ENCODE measurements at regions not wholly inside any gene's neighbourhood (a gene's known extent, or its start where the extent isn't known, plus 50 kb on each side); places are given as distances from the start of the nearest gene placed in this dataset.
"Not testable (repeated sequence)": the region's sequence is repeated elsewhere in the genome, so short reads cannot be mapped to it uniquely, and the experiment has no call there.

DNA sequence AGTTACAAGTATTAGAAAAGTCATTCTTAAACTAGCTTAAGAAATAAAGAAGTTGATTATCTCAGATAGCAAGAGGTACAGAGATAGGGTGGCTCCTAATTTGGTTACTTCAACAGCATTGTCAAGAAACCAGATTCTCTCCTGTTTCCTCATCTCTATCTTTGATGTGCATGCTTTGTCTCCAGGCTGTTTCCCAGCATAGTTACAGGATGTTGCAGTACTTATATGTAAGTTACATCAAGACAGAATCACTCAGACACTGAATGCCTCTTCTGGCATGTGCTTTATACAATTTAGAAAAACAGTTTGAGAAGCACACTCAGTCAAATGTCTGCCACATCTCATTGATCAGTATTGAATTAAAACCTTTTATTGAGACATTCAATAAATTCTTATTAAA lies 189.5 kb upstream of the UBE2E3 start:
- TF ChIP-seq, protein P1, sequence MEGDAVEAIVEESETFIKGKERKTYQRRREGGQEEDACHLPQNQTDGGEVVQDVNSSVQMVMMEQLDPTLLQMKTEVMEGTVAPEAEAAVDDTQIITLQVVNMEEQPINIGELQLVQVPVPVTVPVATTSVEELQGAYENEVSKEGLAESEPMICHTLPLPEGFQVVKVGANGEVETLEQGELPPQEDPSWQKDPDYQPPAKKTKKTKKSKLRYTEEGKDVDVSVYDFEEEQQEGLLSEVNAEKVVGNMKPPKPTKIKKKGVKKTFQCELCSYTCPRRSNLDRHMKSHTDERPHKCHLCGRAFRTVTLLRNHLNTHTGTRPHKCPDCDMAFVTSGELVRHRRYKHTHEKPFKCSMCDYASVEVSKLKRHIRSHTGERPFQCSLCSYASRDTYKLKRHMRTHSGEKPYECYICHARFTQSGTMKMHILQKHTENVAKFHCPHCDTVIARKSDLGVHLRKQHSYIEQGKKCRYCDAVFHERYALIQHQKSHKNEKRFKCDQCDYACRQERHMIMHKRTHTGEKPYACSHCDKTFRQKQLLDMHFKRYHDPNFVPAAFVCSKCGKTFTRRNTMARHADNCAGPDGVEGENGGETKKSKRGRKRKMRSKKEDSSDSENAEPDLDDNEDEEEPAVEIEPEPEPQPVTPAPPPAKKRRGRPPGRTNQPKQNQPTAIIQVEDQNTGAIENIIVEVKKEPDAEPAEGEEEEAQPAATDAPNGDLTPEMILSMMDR (IDR thresholded peaks at IDR 0.05; ENCODE audit: insufficient read depth, missing control alignments) = no peak
- DNase-seq (ENCODE audit: insufficient read length, low spot score) (no peak), FAIRE-seq (no peak)

DNA sequence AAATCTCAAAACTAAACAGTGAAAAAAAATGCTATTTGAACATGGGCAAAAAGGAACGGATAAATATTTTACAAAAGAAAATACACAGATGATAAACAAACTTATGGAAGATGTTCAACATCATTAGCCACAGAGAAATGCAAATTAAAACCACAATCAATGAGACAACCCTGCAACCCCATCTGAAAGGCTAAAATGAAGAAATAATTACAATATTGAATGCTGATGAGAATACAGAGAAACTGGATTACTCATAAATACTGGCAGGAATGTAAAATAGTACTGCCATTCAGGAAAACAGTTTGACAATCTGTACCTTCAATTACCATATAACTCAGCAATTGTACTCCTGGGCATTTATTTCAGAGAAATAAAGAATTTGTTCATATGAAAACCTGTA lies 193.1 kb upstream of the UBE2E3 start:
- DNase-seq (ENCODE audit: insufficient read length, low spot score) (no peak), FAIRE-seq (no peak)
- TF ChIP-seq, protein P1 (IDR thresholded peaks at IDR 0.05; ENCODE audit: insufficient read depth, missing control alignments) = no peak

DNA sequence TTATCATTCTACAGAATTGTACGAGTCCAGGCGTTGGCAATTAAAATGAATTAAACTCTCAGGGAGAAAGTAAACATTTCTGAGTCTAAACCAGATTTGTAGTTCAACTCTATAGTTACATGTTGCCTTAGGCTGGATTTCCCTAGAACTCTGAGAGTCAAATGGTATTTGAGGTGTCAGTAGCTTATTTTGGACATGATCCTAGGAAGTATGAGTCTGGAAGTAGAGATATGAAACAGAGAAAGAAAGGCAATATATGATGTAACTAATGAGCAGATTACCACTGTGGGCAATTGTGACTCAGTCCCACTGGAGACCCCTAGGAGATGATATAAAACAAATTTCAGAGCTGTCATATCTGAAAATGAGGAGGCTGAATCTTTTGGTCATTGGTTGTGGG lies 199.1 kb upstream of the UBE2E3 start:
- TF ChIP-seq, protein P1 (IDR thresholded peaks at IDR 0.05; ENCODE audit: insufficient read depth, missing control alignments) = no peak
- FAIRE-seq (no peak), DNase-seq (ENCODE audit: insufficient read length, low spot score) (no peak)

DNA sequence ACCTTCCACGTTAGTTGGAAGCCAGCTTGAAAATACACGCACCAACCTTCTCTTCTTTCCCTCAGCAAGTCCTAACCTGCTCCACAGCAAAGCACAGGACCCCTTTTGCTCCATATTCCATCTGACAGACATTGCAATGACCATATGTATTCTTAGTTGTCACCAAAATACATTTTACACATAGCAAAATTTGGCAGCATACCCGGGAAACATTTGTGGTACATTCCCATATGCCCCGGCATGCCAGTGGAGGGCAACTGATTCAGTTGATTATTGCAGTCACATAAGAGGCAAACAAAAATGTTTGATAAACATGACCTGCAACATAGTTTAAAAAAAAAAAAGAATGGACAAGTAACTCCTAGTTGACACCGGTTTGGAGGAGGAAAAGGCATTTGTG lies 202.1 kb upstream of the UBE2E3 start:
- TF ChIP-seq, protein P1 (IDR thresholded peaks at IDR 0.05; ENCODE audit: insufficient read depth, missing control alignments) = no peak
- FAIRE-seq = no peak
- no peak for DNase-seq (ENCODE audit: insufficient read length, low spot score)

DNA sequence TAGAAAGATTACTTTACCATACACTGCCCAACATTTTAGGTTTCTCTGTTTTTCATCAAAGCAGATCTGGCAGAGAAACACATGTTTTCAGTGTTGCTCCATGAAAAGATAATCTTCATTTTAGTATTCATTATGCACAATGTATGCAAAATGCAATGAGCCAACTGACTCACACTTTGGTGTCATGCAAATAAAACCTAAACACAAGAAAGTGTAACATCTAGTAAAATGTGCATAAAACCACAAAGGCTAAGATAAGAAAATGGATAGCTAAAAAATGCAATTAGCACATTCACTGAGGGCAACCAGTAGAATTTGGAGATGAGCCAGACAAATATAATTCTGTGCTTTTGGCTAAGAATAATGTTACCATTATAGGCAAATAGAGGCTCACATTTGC lies 203.5 kb upstream of the UBE2E3 start:
- DNase-seq (ENCODE audit: insufficient read length, low spot score) (no peak), FAIRE-seq (no peak)
- TF ChIP-seq, protein P1 (IDR thresholded peaks at IDR 0.05; ENCODE audit: insufficient read depth, missing control alignments) = no peak

DNA sequence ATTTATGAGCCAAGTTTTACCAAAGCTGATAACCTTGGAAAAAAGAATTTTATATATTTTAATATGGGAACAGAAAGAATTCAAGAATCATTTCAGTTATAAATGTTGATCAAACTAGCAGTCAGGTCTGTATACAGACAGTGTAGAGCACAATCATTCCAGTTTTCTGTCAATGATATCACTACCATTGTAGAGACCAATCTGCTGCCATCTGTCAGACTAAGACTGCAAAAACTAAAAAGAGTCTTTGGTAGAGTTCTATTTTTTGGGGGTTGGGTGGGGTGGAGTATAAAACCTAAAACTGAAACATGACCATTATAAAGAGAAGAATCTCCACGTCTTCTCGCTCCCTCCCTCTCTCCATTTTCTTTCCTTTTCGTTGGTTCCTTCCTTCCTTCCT lies 204.7 kb upstream of the UBE2E3 start:
- TF ChIP-seq, protein P1 (IDR thresholded peaks at IDR 0.05; ENCODE audit: insufficient read depth, missing control alignments) = no peak
- DNase-seq (ENCODE audit: insufficient read length, low spot score) = no peak
- FAIRE-seq = no peak

DNA sequence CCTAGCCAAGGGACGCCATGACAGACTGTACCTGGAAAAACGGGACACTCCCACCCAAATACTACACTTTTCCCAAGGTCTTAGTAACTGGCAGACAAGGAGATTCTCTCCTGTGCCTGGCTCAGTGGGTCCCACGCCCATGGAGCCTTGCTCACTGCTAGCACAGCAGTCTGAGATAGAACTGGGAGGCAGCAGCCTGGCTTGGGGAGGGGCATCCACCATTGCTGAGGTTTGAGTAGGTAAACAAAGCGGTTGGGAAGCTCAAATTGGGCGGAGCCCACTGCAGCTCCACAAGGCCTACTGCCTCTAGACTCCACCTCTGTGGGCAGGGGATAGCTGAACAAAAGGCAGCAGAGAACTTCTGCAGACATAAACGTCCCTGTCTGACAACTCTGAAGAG lies 215.1 kb upstream of the UBE2E3 start:
- not testable (repeated sequence) for FAIRE-seq

More for the DNA sequence above, 215.1 kb upstream of the UBE2E3 start:
- not testable (repeated sequence) for DNase-seq (ENCODE audit: insufficient read length, low spot score)

Data from D721Med (cell line).